ENCODE measurements at regions not wholly inside any gene's neighbourhood (a gene's known extent, or its start where the extent isn't known, plus 50 kb on each side); places are given as distances from the start of the nearest gene placed in this dataset.

- TF ChIP-seq FOXP2 (optimal IDR thresholded peaks at IDR 0.05; ENCODE audit: control extremely low read depth, extremely low read length, insufficient read depth) (no peak), POLR2AphosphoS5 (IDR thresholded peaks at IDR 0.05; ENCODE audit: borderline replicate concordance, low read depth, low read length) (no peak), EZH2 (IDR thresholded peaks at IDR 0.05) (no peak)
Measured at GRCh38 chrX:51242212-51242611, 90.4 kb upstream of the NUDT10 start.

All from SK-N-MC (cell line).